Activated T-helper 1 cell treated with anti-CD3 and anti-CD28 coated beads, Interleukin-12 subunit alpha, Interleukin-12 subunit beta, Interleukin-2, Interleukin-4 antibody, amounts not matched to agents 30 ng/mL and 10 ng/mL and 1 ng/mL, durations not matched to agents 14 hours and 24 hours and 36 hours (primary cell): ENCODE measurements at regions not wholly inside any gene's neighbourhood (a gene's known extent, or its start where the extent isn't known, plus 50 kb on each side); places are given as distances from the start of the nearest gene placed in this dataset.

ENCODE experiments used
- DNase-seq: peaks from one replicate; pipeline ENCODE4 v3.0.0; 2021; ENCODE audit warnings: low spot score
- H3K27ac Mint-ChIP-seq: one replicate; pipeline ENCODE4 v1.8.0; 2021; ENCODE audit warnings: mild to moderate bottlenecking, mixed read lengths
- H3K27me3 Mint-ChIP-seq: one replicate; pipeline ENCODE4 v1.8.0; 2022; ENCODE audit warnings: mild to moderate bottlenecking, moderate library complexity, mixed read lengths; ENCODE audit not compliant: insufficient read depth
- H3K36me3 Mint-ChIP-seq: one replicate; pipeline ENCODE4 v1.8.0; 2021; ENCODE audit warnings: low read depth, mixed read lengths
- H3K4me1 Mint-ChIP-seq: one replicate; pipeline ENCODE4 v1.8.0; 2021; ENCODE audit warnings: low read depth, mixed read lengths
- H3K4me3 Mint-ChIP-seq: one replicate; pipeline ENCODE4 v1.8.0; 2021; ENCODE audit warnings: mild to moderate bottlenecking, moderate library complexity, mixed read lengths
- H3K9me3 Mint-ChIP-seq: one replicate; pipeline ENCODE4 v1.8.0; 2021; ENCODE audit warnings: mixed read lengths
- intact Hi-C: fragments of 100-400 bp; cut with micrococcal nuclease; formaldehyde crosslinking; loops from one replicate; pipeline ENCODE4 v1.15.1; 2024

DNA sequence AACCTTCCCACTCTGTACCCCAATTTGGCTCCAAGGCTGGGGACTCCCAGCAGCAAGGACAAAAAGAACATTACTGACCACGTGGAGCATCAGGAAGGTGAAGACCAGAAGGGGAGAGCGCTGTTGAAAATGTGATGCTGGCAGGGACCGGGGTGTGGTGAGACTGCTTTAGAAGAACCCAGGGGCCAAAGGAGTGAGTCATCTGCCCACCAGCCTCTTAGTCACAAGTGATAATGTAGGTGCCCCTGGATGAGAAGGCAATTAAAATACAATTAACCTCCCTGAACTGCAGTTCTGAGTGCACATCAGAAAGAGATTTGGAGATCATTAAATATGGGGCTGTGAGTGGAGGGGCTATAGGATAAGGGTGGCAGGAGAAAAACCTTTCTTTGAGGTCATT lies 366.6 kb upstream of the CCL2 start:
- no peaks in the 10 kb centered on the region for H3K36me3 Mint-ChIP-seq
- no peaks in the 10 kb centered on the region for H3K4me1 Mint-ChIP-seq
- H3K27me3 Mint-ChIP-seq, result peaks cover 7% of the 10 kb centered on the region
- no peak overlapping the region for H3K27ac Mint-ChIP-seq
- DNase-seq, result no peak
- intact Hi-C loops, result no loop called here
- H3K9me3 Mint-ChIP-seq, result no peaks in the 10 kb centered on the region
- H3K4me3 Mint-ChIP-seq, result no peak overlapping the region

DNA sequence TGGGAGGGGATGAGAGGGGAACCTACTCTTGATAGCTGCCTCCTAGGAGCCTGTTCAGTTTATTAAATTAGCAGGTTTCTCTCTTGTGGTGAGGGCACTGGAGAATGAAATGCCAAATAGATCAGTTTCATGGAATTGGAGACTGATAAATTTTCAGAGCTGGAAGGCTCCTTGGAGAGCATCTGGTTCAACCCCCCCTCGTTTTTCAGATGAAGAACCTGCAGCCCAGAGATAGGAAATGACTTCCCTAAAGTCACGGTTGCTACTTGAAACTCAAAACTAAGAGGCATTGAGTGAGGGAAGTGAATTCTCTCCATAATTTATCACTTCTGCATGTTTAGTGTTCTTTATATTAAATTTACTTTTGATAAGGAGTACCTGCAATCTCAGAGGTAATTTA lies 366.0 kb upstream of the CCL2 start:
- H3K27me3 Mint-ChIP-seq, result peaks cover 7% of the 10 kb centered on the region
- no peak overlapping the region for H3K4me3 Mint-ChIP-seq
- intact Hi-C loops, result no loop called here
- H3K4me1 Mint-ChIP-seq, result no peaks in the 10 kb centered on the region
- H3K27ac Mint-ChIP-seq, result no peak overlapping the region
- DNase-seq, result no peak
- no peaks in the 10 kb centered on the region for H3K36me3 Mint-ChIP-seq
- H3K9me3 Mint-ChIP-seq, result no peaks in the 10 kb centered on the region

DNA sequence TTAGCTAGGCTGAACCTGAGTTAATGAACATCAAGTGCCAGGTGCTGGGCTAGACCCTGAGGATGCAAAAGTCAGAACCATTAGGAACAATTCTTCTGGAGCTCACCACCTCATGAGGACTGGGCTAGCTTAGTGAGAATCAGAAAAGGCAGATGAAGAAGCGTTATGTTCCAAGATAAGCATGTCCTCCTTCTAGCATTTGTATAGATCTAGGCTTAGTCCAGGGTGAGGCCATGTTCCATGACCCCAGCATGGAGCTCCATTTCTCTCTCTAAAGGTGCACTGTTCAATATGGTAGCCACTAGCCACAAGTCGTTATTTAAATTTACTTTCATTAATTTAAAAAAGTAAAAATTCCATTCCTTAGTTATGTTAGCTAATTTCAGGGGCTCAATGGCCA lies 365.3 kb upstream of the CCL2 start:
- intact Hi-C loops, result no loop called here
- Mint-ChIP-seq H3K27me3 (peaks cover 7% of the 10 kb centered on the region), H3K4me3 (no peak overlapping the region), H3K36me3 (no peaks in the 10 kb centered on the region), H3K4me1 (no peaks in the 10 kb centered on the region), H3K9me3 (no peaks in the 10 kb centered on the region), H3K27ac (no peak overlapping the region)
- no peak for DNase-seq

- DNase-seq, result no peak
- Mint-ChIP-seq H3K9me3 (no peaks in the 10 kb centered on the region), H3K4me1 (no peaks in the 10 kb centered on the region), H3K4me3 (no peak overlapping the region), H3K36me3 (no peaks in the 10 kb centered on the region), H3K27ac (no peak overlapping the region), H3K27me3 (peaks cover 2% of the 10 kb centered on the region)
- intact Hi-C loops, result no loop called here
These were observed 362.1 kb upstream of the CCL2 start for GRCh38 chr17:33892717-33893591.

- no peaks in the 10 kb centered on the region for H3K9me3 Mint-ChIP-seq
- intact Hi-C loops, result no loop called here
These were observed 359.6 kb upstream of the CCL2 start for GRCh38 chr17:33895491-33895890.

GRCh38 chr17:33896263-33896662 lies 358.8 kb upstream of the CCL2 start:
- DNase-seq, result no peak
- H3K36me3 Mint-ChIP-seq, result no peaks in the 10 kb centered on the region
- no peak overlapping the region for H3K4me3 Mint-ChIP-seq
- intact Hi-C loops, result no loop called here
- H3K27ac Mint-ChIP-seq, result no peak overlapping the region
- no peaks in the 10 kb centered on the region for H3K27me3 Mint-ChIP-seq
- H3K9me3 Mint-ChIP-seq, result no peaks in the 10 kb centered on the region
- H3K4me1 Mint-ChIP-seq, result no peaks in the 10 kb centered on the region

More at GRCh38 chr17:33895491-33895890, 359.6 kb upstream of the CCL2 start:
- no peak overlapping the region for H3K4me3 Mint-ChIP-seq
- no peaks in the 10 kb centered on the region for H3K27me3 Mint-ChIP-seq
- no peak for DNase-seq
- H3K4me1 Mint-ChIP-seq, result no peaks in the 10 kb centered on the region
- no peaks in the 10 kb centered on the region for H3K36me3 Mint-ChIP-seq
- H3K27ac Mint-ChIP-seq, result no peak overlapping the region

DNA sequence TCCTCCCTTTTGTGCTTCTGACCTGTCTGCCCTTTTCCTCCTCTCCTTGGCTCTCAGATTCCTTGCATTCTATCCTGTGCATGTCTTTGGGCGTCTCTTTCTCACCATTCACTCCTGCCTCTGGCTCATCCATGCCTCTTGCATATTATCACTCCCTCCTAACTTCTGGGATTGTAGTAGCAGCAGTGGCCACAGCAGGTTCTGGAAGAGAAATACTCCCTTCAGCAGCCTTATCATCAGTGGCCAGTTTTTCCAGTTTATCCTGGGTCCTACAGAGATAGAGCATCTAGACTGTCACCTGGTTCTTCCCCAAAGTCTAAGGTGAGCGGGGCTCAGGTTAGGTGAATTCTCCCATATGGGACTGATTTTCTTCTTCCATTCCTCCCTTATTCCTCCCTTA lies 354.0 kb upstream of the CCL2 start:
- H3K27me3 Mint-ChIP-seq, result peaks cover 8% of the 10 kb centered on the region
- no peaks in the 10 kb centered on the region for H3K4me1 Mint-ChIP-seq
- H3K27ac Mint-ChIP-seq, result no peak overlapping the region
- intact Hi-C loops, result no loop called here
- no peak for DNase-seq
- no peak overlapping the region for H3K4me3 Mint-ChIP-seq
- H3K9me3 Mint-ChIP-seq, result no peaks in the 10 kb centered on the region
- no peaks in the 10 kb centered on the region for H3K36me3 Mint-ChIP-seq

GRCh38 chr17:33902901-33903449 lies 352.1 kb upstream of the CCL2 start:
- Mint-ChIP-seq H3K9me3 (no peaks in the 10 kb centered on the region), H3K4me1 (no peaks in the 10 kb centered on the region), H3K27ac (no peak overlapping the region), H3K36me3 (no peaks in the 10 kb centered on the region), H3K4me3 (no peak overlapping the region), H3K27me3 (peaks cover 10% of the 10 kb centered on the region)
- intact Hi-C loops, result no loop called here
- DNase-seq, result no peak

- Mint-ChIP-seq H3K27me3 (peaks cover 10% of the 10 kb centered on the region), H3K9me3 (no peaks in the 10 kb centered on the region), H3K27ac (no peak overlapping the region), H3K4me1 (no peaks in the 10 kb centered on the region), H3K36me3 (no peaks in the 10 kb centered on the region), H3K4me3 (no peak overlapping the region)
- intact Hi-C loops, result no loop called here
- DNase-seq, result no peak
These were observed 350.6 kb upstream of the CCL2 start for GRCh38 chr17:33904476-33904875.

DNA sequence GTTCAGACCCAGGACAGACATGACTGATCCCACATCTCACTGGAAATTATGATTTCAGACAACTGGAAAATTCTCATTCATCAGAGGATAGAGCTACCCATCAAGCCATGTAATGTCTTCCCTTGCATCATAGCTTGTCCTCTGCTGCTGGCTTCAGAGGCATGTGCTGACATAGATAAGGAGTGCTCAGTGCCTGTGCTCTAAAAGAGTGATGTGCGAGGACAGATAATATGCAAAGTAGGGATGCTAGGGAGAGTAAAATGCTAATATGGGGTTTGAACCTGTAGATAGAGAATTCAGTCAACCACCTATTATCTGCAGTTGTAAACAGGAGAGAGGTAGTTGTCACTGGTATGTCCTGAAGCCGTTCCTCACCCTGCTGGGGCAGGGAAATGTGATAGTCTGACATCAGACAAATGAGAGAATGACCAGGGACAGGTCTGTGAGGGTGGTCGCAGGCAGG lies 349.7 kb upstream of the CCL2 start:
- Mint-ChIP-seq H3K9me3 (no peaks in the 10 kb centered on the region), H3K4me3 (no peak overlapping the region), H3K27me3 (peaks cover 10% of the 10 kb centered on the region), H3K4me1 (no peaks in the 10 kb centered on the region), H3K36me3 (no peaks in the 10 kb centered on the region), H3K27ac (no peak overlapping the region)
- no peak for DNase-seq
- intact Hi-C loops, result no loop called here

DNA sequence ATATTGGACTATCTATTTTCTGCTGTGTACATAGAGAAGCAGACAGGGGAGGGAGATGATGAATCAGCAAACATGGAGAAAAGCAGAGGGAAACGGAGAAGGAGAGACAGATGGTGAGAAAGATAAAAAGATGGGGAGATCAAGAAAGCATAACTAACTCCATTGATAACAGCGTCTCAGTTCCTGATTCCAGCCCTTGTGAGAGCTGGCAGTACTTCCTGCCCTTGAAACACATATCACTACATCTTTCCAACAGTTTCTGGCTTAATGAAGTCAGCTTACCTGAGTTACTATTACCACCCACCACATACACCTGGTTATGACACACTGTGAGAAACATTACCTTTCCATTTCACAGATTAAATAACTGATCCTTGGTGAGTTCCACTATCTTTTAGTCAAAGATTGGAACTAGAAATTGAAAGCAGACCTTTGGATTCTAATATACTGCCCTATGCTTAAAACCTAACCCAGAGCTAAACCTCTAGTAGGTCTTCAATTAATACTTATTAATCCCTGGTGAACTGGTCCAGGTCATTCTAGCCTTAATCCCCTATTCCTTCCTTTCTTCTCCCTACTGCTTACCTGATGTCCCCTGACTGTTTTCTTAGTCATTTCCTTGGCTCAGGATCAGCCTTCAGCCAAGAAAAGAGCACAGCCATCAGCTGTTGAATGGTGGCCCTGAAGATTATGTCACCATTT lies 346.6 kb upstream of the CCL2 start:
- no peak overlapping the region for H3K4me3 Mint-ChIP-seq
- no peaks in the 10 kb centered on the region for H3K36me3 Mint-ChIP-seq
- intact Hi-C loops, result no loop called here
- H3K27me3 Mint-ChIP-seq, result peaks cover 3% of the 10 kb centered on the region
- no peaks in the 10 kb centered on the region for H3K4me1 Mint-ChIP-seq
- H3K27ac Mint-ChIP-seq, result no peak overlapping the region
- DNase-seq, result no peak
- no peaks in the 10 kb centered on the region for H3K9me3 Mint-ChIP-seq

GRCh38 chr17:33910200-33910857 lies 344.8 kb upstream of the CCL2 start:
- Mint-ChIP-seq H3K36me3 (no peaks in the 10 kb centered on the region), H3K27ac (no peak overlapping the region), H3K4me1 (no peaks in the 10 kb centered on the region), H3K9me3 (no peaks in the 10 kb centered on the region), H3K4me3 (no peak overlapping the region), H3K27me3 (peaks cover 3% of the 10 kb centered on the region)
- DNase-seq, result no peak
- intact Hi-C loops, result no loop called here

DNA sequence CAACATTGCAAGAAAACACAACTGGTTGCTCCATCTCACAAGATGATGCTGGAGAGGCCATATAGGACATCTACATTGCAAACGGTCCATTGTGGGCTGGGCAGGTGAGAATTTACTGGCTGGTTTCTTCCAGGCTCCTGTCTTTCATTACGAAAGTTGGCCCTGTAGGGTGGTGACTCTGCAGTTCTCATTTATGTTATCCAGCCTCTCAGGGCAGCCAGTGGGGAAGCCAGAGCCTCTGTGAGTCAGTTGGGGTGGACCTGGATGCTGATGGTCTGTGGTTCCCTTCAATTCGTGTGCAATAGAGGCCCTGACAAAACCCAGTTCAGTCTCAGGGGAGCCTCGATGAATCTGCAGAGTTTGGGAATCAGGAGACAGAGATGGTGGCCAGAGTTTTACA lies 341.0 kb upstream of the CCL2 start:
- Mint-ChIP-seq H3K9me3 (no peaks in the 10 kb centered on the region), H3K4me1 (no peaks in the 10 kb centered on the region), H3K36me3 (no peaks in the 10 kb centered on the region), H3K27ac (no peak overlapping the region), H3K27me3 (peaks cover 3% of the 10 kb centered on the region), H3K4me3 (no peak overlapping the region)
- intact Hi-C loops, result no loop called here
- no peak for DNase-seq
